Muscle layer of colon (tissue), 2 donors: ENCODE measurements at regions not wholly inside any gene's neighbourhood (a gene's known extent, or its start where the extent isn't known, plus 50 kb on each side); places are given as distances from the start of the nearest gene placed in this dataset.

ENCODE experiments used
- H3K27ac ChIP-seq: one replicate; pipeline ENCODE4 v1.7.0; 2013; ENCODE audit warnings: low read depth, mild to moderate bottlenecking, low read length, moderate library complexity
- H3K27me3 ChIP-seq, 2 donors: one replicate each; pipeline ENCODE4 v1.7.0; 2013; ENCODE audit warnings: low read length in 2 of 2, mild to moderate bottlenecking in 2 of 2; ENCODE audit not compliant: insufficient read depth in 2 of 2, control insufficient read depth in 1 of 2
- H3K36me3 ChIP-seq: one replicate; pipeline ENCODE4 v1.7.0; 2013; ENCODE audit warnings: mild to moderate bottlenecking, low read length; ENCODE audit not compliant: insufficient read depth
- H3K4me1 ChIP-seq: one replicate; pipeline ENCODE4 v1.7.0; 2013; ENCODE audit warnings: mild to moderate bottlenecking, low read length; ENCODE audit not compliant: insufficient read depth
- H3K4me3 ChIP-seq, 2 donors: one replicate each; pipeline ENCODE4 v1.7.0; 2013; ENCODE audit warnings: low read length in 2 of 2, low read depth in 1 of 2, mild to moderate bottlenecking in 1 of 2, moderate library complexity in 1 of 2
- H3K9ac ChIP-seq: one replicate; pipeline ENCODE4 v1.7.0; 2013; ENCODE audit warnings: low read length
- H3K9me3 ChIP-seq: one replicate; pipeline ENCODE4 v1.7.0; 2013; ENCODE audit warnings: mild to moderate bottlenecking, low read length
- donor health status: abdominal sarcoma.
- donor health status: Adenocarcinoma of cecum.

- H3K36me3 ChIP-seq: no peaks in the 10 kb centered on the region
- no peak overlapping the region for H3K27ac ChIP-seq
- no peak overlapping the region for H3K9ac ChIP-seq
- H3K27me3 ChIP-seq: no peaks in the 10 kb centered on the region
- no peaks in the 10 kb centered on the region for H3K4me1 ChIP-seq
- H3K4me3 ChIP-seq: no peak overlapping the region
- no peaks in the 10 kb centered on the region for H3K9me3 ChIP-seq
These were observed 53.0 kb upstream of the AKT3 start for GRCh38 chr1:243903041-243903440.

GRCh38 chr1:243902100-243902499 is 52.1 kb upstream of the AKT3 start:
- Histone ChIP-seq H3K9ac (no peak overlapping the region), H3K4me1 (no peaks in the 10 kb centered on the region), H3K27me3 (no peaks in the 10 kb centered on the region), H3K4me3 (no peak overlapping the region), H3K9me3 (no peaks in the 10 kb centered on the region), H3K36me3 (no peaks in the 10 kb centered on the region), H3K27ac (no peak overlapping the region)
